GM12891 (cell line): ENCODE measurements at regions not wholly inside any gene's neighbourhood (a gene's known extent, or its start where the extent isn't known, plus 50 kb on each side); places are given as distances from the start of the nearest gene placed in this dataset.

Experiments
- PAX5 ChIP-seq: IDR thresholded peaks from 2 replicates; pipeline ENCODE4 v1.6.1; 2011; ENCODE audit warnings: low read length, moderate library complexity, mild to moderate bottlenecking; ENCODE audit not compliant: insufficient read depth, severe bottlenecking
- POLR2AphosphoS5 ChIP-seq: IDR thresholded peaks from 2 replicates; pipeline ENCODE4 v1.6.1; 2011; ENCODE audit warnings: low read depth, low read length, control low read depth

DNA sequence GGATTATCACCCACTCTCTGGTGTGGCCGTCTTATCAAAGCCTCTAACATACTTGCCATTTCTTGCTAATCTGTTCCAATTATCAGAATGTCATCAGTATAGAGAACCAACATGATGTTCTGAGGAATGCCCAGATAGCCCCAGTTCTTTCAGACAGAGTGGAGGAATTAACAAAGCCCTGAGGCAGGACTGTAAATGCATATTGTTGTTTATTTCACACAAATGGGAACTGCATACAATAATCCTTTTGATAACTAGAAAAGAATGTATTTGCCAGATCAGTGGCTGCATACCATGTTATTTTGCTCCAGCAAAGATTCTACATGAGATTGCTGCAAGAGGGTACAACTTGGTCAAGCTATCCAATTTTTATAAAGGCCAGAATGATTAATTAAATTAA, 112.8 kb upstream of the HEY2 start:
- no peak for TF ChIP-seq POLR2AphosphoS5
- TF ChIP-seq PAX5: no peak
